Fibroblast of lung (primary cell): ENCODE measurements at regions not wholly inside any gene's neighbourhood (a gene's known extent, or its start where the extent isn't known, plus 50 kb on each side); places are given as distances from the start of the nearest gene placed in this dataset.

Experiments used
- DNase-seq, 2 donors: peaks; one replicate each; pipeline versions ENCODE4 v3.0.0 to v3.0.0-alpha.2; 2010; ENCODE audit warnings: low read depth in 2 of 2
- H2AFZ ChIP-seq: 2 replicates; pipeline ENCODE4 v1.5.1; 2012; ENCODE audit warnings: low read length, control low read depth, inconsistent platforms
- H3K27ac ChIP-seq: 2 replicates; pipeline ENCODE4 v1.5.1; 2011; ENCODE audit warnings: low read length, control low read depth; ENCODE audit not compliant: insufficient read depth
- H3K27me3 ChIP-seq: 2 replicates; pipeline ENCODE4 v1.5.1; 2011; ENCODE audit warnings: mild to moderate bottlenecking, low read length; ENCODE audit not compliant: control insufficient read depth, insufficient read depth
- H3K36me3 ChIP-seq: 2 replicates; pipeline ENCODE4 v1.5.1; 2011; ENCODE audit warnings: low read length; ENCODE audit not compliant: control insufficient read depth, insufficient read depth
- H3K4me1 ChIP-seq: 2 replicates; pipeline ENCODE4 v1.5.1; 2011; ENCODE audit warnings: low read length; ENCODE audit not compliant: control insufficient read depth, insufficient read depth; ENCODE audit errors: extremely low read depth
- H3K4me2 ChIP-seq: 2 replicates; pipeline ENCODE4 v1.5.1; 2011; ENCODE audit warnings: low read length, control low read depth; ENCODE audit not compliant: insufficient read depth; ENCODE audit errors: extremely low read depth
- H3K4me3 ChIP-seq, 4 experiments: fragments of 200-600 bp in 1 of 4; sonication (generic) in 1 of 4; replicated peaks in 1 of 4; 2 replicates each; pipeline ENCODE4 v1.5.1; 2011 to 2016; ENCODE audit warnings: low read length in 4 of 4, low read depth in 3 of 4, mild to moderate bottlenecking in 3 of 4, control low read depth in 2 of 4, inconsistent platforms in 1 of 4, mixed read lengths in 1 of 4; ENCODE audit not compliant: insufficient read depth in 1 of 4; ENCODE audit errors: control extremely low read depth in 1 of 4
- H3K79me2 ChIP-seq: 2 replicates; pipeline ENCODE4 v1.5.1; 2012; ENCODE audit warnings: mild to moderate bottlenecking, low read length, inconsistent platforms; ENCODE audit not compliant: control insufficient read depth, insufficient read depth
- H3K9ac ChIP-seq: 2 replicates; pipeline ENCODE4 v1.5.1; 2011; ENCODE audit warnings: mild to moderate bottlenecking, low read length, control low read depth; ENCODE audit not compliant: insufficient read depth
- H3K9me3 ChIP-seq: 2 replicates; pipeline ENCODE4 v1.5.1; 2012; ENCODE audit warnings: low read depth, low read length; ENCODE audit not compliant: control insufficient read depth, insufficient read depth
- H4K20me1 ChIP-seq: 2 replicates; pipeline ENCODE4 v1.5.1; 2011; ENCODE audit warnings: low read length; ENCODE audit not compliant: control insufficient read depth, insufficient read depth; ENCODE audit errors: extremely low read depth
- CTCF ChIP-seq, 2 donors: IDR thresholded peaks in 1 of 2; conservative IDR thresholded peaks in 1 of 2; 1 replicate in 1 of 2; 2 replicates in 1 of 2; pipeline ENCODE4 v1.5.1; 2011 to 2012; ENCODE audit warnings: low read length in 2 of 2, control low read depth in 1 of 2, inconsistent platforms in 1 of 2, low read depth in 1 of 2, mild to moderate bottlenecking in 1 of 2
- EZH2 ChIP-seq: IDR thresholded peaks from 2 replicates; pipeline ENCODE4 v1.5.1; 2012; ENCODE audit warnings: low read length, control low read depth, mild to moderate bottlenecking; ENCODE audit errors: missing control alignments

- Histone ChIP-seq H2AFZ (no peak overlapping the region), H3K4me2 (no peak overlapping the region), H3K4me3 (no peak overlapping the region), H3K27me3 (no peaks in the 10 kb centered on the region), H3K36me3 (no peaks in the 10 kb centered on the region), H3K79me2 (no peaks in the 10 kb centered on the region), H3K27ac (no peak overlapping the region), H4K20me1 (no peaks in the 10 kb centered on the region), H3K9me3 (no peaks in the 10 kb centered on the region), H3K9ac (no peak overlapping the region), H3K4me1 (no peaks in the 10 kb centered on the region)
- TF ChIP-seq EZH2 (no peak), CTCF (conservative IDR thresholded peaks at IDR 0.05 in 1 of 2, IDR thresholded peaks at IDR 0.05 in 1 of 2; ENCODE audit: low read depth in 1 of 2, low read length in 2 of 2) (no peak)
- DNase-seq = no peak
Observed at GRCh38 chr5:113869611-113870010, 356.1 kb downstream of the YTHDC2 start.

GRCh38 chr5:113871972-113872371 is 358.5 kb downstream of the YTHDC2 start:
- H3K79me2 ChIP-seq = no peaks in the 10 kb centered on the region
- no peak overlapping the region for H3K4me2 ChIP-seq
- no peaks in the 10 kb centered on the region for H3K9me3 ChIP-seq
- no peaks in the 10 kb centered on the region for H3K36me3 ChIP-seq
- H3K4me3 ChIP-seq = no peak overlapping the region
- no peaks in the 10 kb centered on the region for H3K27me3 ChIP-seq
- no peaks in the 10 kb centered on the region for H4K20me1 ChIP-seq
- H3K27ac ChIP-seq = no peak overlapping the region
- no peaks in the 10 kb centered on the region for H3K4me1 ChIP-seq
- TF ChIP-seq EZH2 = no peak
- TF ChIP-seq CTCF (conservative IDR thresholded peaks at IDR 0.05 in 1 of 2, IDR thresholded peaks at IDR 0.05 in 1 of 2; ENCODE audit: low read depth in 1 of 2, low read length in 2 of 2) = no peak
- H3K9ac ChIP-seq = no peak overlapping the region
- no peak for DNase-seq
- no peak overlapping the region for H2AFZ ChIP-seq

DNA sequence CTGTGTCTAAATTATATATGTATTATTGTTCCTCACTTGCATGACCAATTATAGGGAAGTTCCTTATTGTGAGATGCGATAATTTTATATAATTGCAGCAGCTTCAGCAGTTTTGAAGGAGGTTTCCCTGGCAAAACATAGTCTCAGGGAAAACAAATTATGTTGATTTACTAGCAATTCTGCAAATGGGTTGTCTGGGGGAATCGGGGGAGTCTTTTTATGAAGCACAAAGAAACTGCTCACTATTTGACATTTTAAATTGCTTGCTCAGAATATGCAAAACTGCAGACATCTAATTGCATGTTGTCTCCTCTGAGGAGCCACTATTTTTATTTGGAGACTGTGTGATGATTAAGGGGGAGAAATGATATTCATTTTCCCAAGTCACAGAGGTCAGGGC is 361.6 kb downstream of the YTHDC2 start:
- H4K20me1 ChIP-seq = no peaks in the 10 kb centered on the region
- no peaks in the 10 kb centered on the region for H3K36me3 ChIP-seq
- no peak for DNase-seq
- H3K4me1 ChIP-seq = no peaks in the 10 kb centered on the region
- no peaks in the 10 kb centered on the region for H3K9me3 ChIP-seq
- no peak overlapping the region for H3K4me2 ChIP-seq
- no peaks in the 10 kb centered on the region for H3K27me3 ChIP-seq
- no peak overlapping the region for H3K9ac ChIP-seq
- no peak overlapping the region for H3K4me3 ChIP-seq
- no peak overlapping the region for H3K27ac ChIP-seq
- TF ChIP-seq EZH2 (no peak), CTCF (conservative IDR thresholded peaks at IDR 0.05 in 1 of 2, IDR thresholded peaks at IDR 0.05 in 1 of 2; ENCODE audit: low read depth in 1 of 2, low read length in 2 of 2) (no peak)
- no peaks in the 10 kb centered on the region for H3K79me2 ChIP-seq
- no peak overlapping the region for H2AFZ ChIP-seq
